ENCODE measurements at regions not wholly inside any gene's neighbourhood (a gene's known extent, or its start where the extent isn't known, plus 50 kb on each side); places are given as distances from the start of the nearest gene placed in this dataset.

- no peak for TF ChIP-seq CTCF (optimal IDR thresholded peaks at IDR 0.05 in 1 of 3, IDR thresholded peaks at IDR 0.05 in 1 of 3, conservative IDR thresholded peaks at IDR 0.05 in 1 of 3; ENCODE audit: extremely low read depth in 1 of 3, insufficient read depth in 2 of 3, low read length in 3 of 3)
- TF ChIP-seq EZH2 (IDR thresholded peaks at IDR 0.05; ENCODE audit: low read length) = no peak
Measured at GRCh38 chr13:74669149-74669548, 534.9 kb upstream of the KLF12 start.
